Osteoblast (primary cell): ENCODE measurements at regions not wholly inside any gene's neighbourhood (a gene's known extent, or its start where the extent isn't known, plus 50 kb on each side); places are given as distances from the start of the nearest gene placed in this dataset.

Experiments
- DNase-seq: peaks from one replicate; pipeline ENCODE4 v3.0.0; 2011; ENCODE audit warnings: low spot score, mixed read lengths; ENCODE audit not compliant: insufficient read length; ENCODE audit errors: missing footprints
- H2AFZ ChIP-seq: 2 replicates; pipeline ENCODE4 v1.6.0; 2011; ENCODE audit warnings: mild to moderate bottlenecking, low read length
- H3K27ac ChIP-seq: 2 replicates; pipeline ENCODE4 v1.5.1; 2011; ENCODE audit warnings: mild to moderate bottlenecking, low read depth, low read length, moderate library complexity
- H3K27me3 ChIP-seq: 2 replicates; pipeline ENCODE4 v1.6.0; 2012; ENCODE audit warnings: mild to moderate bottlenecking, control low read depth, inconsistent platforms, low read length, moderate library complexity; ENCODE audit not compliant: insufficient read depth
- H3K36me3 ChIP-seq: 2 replicates; pipeline ENCODE4 v1.5.1; 2011; ENCODE audit warnings: mild to moderate bottlenecking, low read length, control low read depth, moderate library complexity; ENCODE audit not compliant: insufficient read depth
- H3K4me1 ChIP-seq: 2 replicates; pipeline ENCODE4 v1.5.1; 2011; ENCODE audit warnings: mild to moderate bottlenecking, low read length, control low read depth, moderate library complexity; ENCODE audit not compliant: insufficient read depth
- H3K4me2 ChIP-seq: 2 replicates; pipeline ENCODE4 v1.6.0; 2011; ENCODE audit warnings: mild to moderate bottlenecking, low read length; ENCODE audit not compliant: insufficient read depth
- H3K4me3 ChIP-seq: fragments of 200-600 bp; sonication (generic); 3 replicates; pipeline ENCODE4 v1.5.1; 2012; ENCODE audit warnings: mild to moderate bottlenecking, low read length, inconsistent platforms; ENCODE audit not compliant: insufficient read depth
- H3K79me2 ChIP-seq: 2 replicates; pipeline ENCODE4 v1.6.0; 2012; ENCODE audit warnings: mild to moderate bottlenecking, low read length, control low read depth, inconsistent platforms; ENCODE audit not compliant: insufficient read depth
- H3K9me3 ChIP-seq: 2 replicates; pipeline ENCODE4 v1.5.1; 2011; ENCODE audit warnings: low read depth, low read length, control low read depth
- H4K20me1 ChIP-seq: 2 replicates; pipeline ENCODE4 v1.6.0; 2012; ENCODE audit warnings: mild to moderate bottlenecking, low read length, control low read depth; ENCODE audit not compliant: insufficient read depth
- CTCF ChIP-seq: IDR thresholded peaks from 2 replicates; pipeline ENCODE4 v1.5.1; 2011; ENCODE audit warnings: mild to moderate bottlenecking, low read depth, low read length, moderate library complexity; ENCODE audit errors: extremely low read depth

- Histone ChIP-seq H3K27me3 (no peaks in the 10 kb centered on the region), H3K4me3 (no peak overlapping the region), H3K4me2 (no peak overlapping the region), H3K79me2 (no peaks in the 10 kb centered on the region), H3K4me1 (no peaks in the 10 kb centered on the region), H2AFZ (no peak overlapping the region), H4K20me1 (no peaks in the 10 kb centered on the region), H3K36me3 (no peaks in the 10 kb centered on the region), H3K27ac (no peak overlapping the region), H3K9me3 (no peaks in the 10 kb centered on the region)
- no peak for TF ChIP-seq CTCF
- DNase-seq: no peak
Measured at GRCh38 chr17:71878271-71878670, 242.5 kb upstream of the SOX9 start.

- Histone ChIP-seq H3K79me2 (no peaks in the 10 kb centered on the region), H3K27me3 (no peaks in the 10 kb centered on the region), H3K36me3 (no peaks in the 10 kb centered on the region), H4K20me1 (no peaks in the 10 kb centered on the region), H3K4me3 (no peak overlapping the region), H3K4me2 (no peak overlapping the region), H3K9me3 (no peaks in the 10 kb centered on the region), H3K27ac (no peak overlapping the region), H2AFZ (no peak overlapping the region), H3K4me1 (no peaks in the 10 kb centered on the region)
- no peak for DNase-seq
- no peak for TF ChIP-seq CTCF
Measured at GRCh38 chr17:71878998-71879397, 241.8 kb upstream of the SOX9 start.

GRCh38 chr17:71881041-71881440, 239.8 kb upstream of the SOX9 start:
- Histone ChIP-seq H2AFZ (no peak overlapping the region), H3K4me3 (no peak overlapping the region), H3K9me3 (no peaks in the 10 kb centered on the region), H3K36me3 (no peaks in the 10 kb centered on the region), H3K27ac (no peak overlapping the region), H3K79me2 (no peaks in the 10 kb centered on the region), H3K4me2 (no peak overlapping the region), H3K27me3 (no peaks in the 10 kb centered on the region), H4K20me1 (no peaks in the 10 kb centered on the region), H3K4me1 (no peaks in the 10 kb centered on the region)
- DNase-seq: no peak
- no peak for TF ChIP-seq CTCF

GRCh38 chr17:71881581-71881980, 239.2 kb upstream of the SOX9 start:
- no peaks in the 10 kb centered on the region for H3K36me3 ChIP-seq
- H3K27me3 ChIP-seq: no peaks in the 10 kb centered on the region
- no peak for DNase-seq
- no peaks in the 10 kb centered on the region for H4K20me1 ChIP-seq
- no peaks in the 10 kb centered on the region for H3K79me2 ChIP-seq
- no peak overlapping the region for H3K27ac ChIP-seq
- H3K4me1 ChIP-seq: no peaks in the 10 kb centered on the region
- no peak overlapping the region for H3K4me2 ChIP-seq
- H3K4me3 ChIP-seq: no peak overlapping the region
- TF ChIP-seq CTCF: no peak
- no peak overlapping the region for H2AFZ ChIP-seq
- H3K9me3 ChIP-seq: no peaks in the 10 kb centered on the region
